Chondrocyte (in vitro differentiated cells): ENCODE measurements at regions not wholly inside any gene's neighbourhood (a gene's known extent, or its start where the extent isn't known, plus 50 kb on each side); places are given as distances from the start of the nearest gene placed in this dataset.

Experiments
- DNase-seq: peaks from one replicate; pipeline ENCODE4 v3.0.0; 2021; ENCODE audit warnings: mixed read lengths, low spot score
- H3K27ac Mint-ChIP-seq: one replicate; pipeline ENCODE4 v1.8.0; 2021; ENCODE audit warnings: mild to moderate bottlenecking, moderate library complexity, mixed read lengths; ENCODE audit not compliant: unreplicated experiment
- H3K27me3 Mint-ChIP-seq: 2 replicates; pipeline ENCODE4 v1.8.0; 2021; ENCODE audit warnings: low read depth, mixed read lengths
- H3K36me3 Mint-ChIP-seq: 2 replicates; pipeline ENCODE4 v1.8.0; 2021; ENCODE audit warnings: low read depth, mixed read lengths
- H3K4me1 Mint-ChIP-seq: 2 replicates; pipeline ENCODE4 v1.8.0; 2021; ENCODE audit warnings: low read depth, mild to moderate bottlenecking, mixed read lengths
- H3K4me3 Mint-ChIP-seq: one replicate; pipeline ENCODE4 v1.8.0; 2021; ENCODE audit warnings: mild to moderate bottlenecking, moderate library complexity, mixed read lengths; ENCODE audit not compliant: unreplicated experiment
- H3K9me3 Mint-ChIP-seq: 2 replicates; pipeline ENCODE4 v1.8.0; 2021; ENCODE audit warnings: low read depth, mixed read lengths
- CTCF ChIP-seq: fragments of 200-600 bp; sonication (generic); IDR thresholded peaks from 2 replicates; pipeline ENCODE4 v1.5.0; 2021; ENCODE audit warnings: antibody characterized with exemption, mild to moderate bottlenecking, moderate library complexity

GRCh38 chr3:152516216-152516615 is 247.5 kb downstream of the MBNL1 start:
- Mint-ChIP-seq H3K4me3 (no peak overlapping the region), H3K4me1 (no peaks in the 10 kb centered on the region)

GRCh38 chr3:152517502-152517901 is 248.8 kb downstream of the MBNL1 start:
- Mint-ChIP-seq H3K27ac (no peak overlapping the region), H3K4me3 (no peak overlapping the region), H3K9me3 (no peaks in the 10 kb centered on the region), H3K36me3 (no peaks in the 10 kb centered on the region), H3K27me3 (no peaks in the 10 kb centered on the region), H3K4me1 (no peaks in the 10 kb centered on the region)
- no peak for DNase-seq
- no peak for TF ChIP-seq CTCF

More at GRCh38 chr3:152516216-152516615, 247.5 kb downstream of the MBNL1 start:
- Mint-ChIP-seq H3K27me3 (no peaks in the 10 kb centered on the region), H3K27ac (no peak overlapping the region), H3K9me3 (no peaks in the 10 kb centered on the region), H3K36me3 (no peaks in the 10 kb centered on the region)
- no peak for DNase-seq
- no peak for TF ChIP-seq CTCF

GRCh38 chr3:152518346-152518745 is 249.6 kb downstream of the MBNL1 start:
- H3K4me1 Mint-ChIP-seq: no peaks in the 10 kb centered on the region
- H3K36me3 Mint-ChIP-seq: no peaks in the 10 kb centered on the region
- no peak overlapping the region for H3K4me3 Mint-ChIP-seq
- H3K9me3 Mint-ChIP-seq: no peaks in the 10 kb centered on the region
- no peak for TF ChIP-seq CTCF
- H3K27ac Mint-ChIP-seq: no peak overlapping the region
- no peaks in the 10 kb centered on the region for H3K27me3 Mint-ChIP-seq
- no peak for DNase-seq

- Mint-ChIP-seq H3K4me1 (no peaks in the 10 kb centered on the region), H3K9me3 (no peaks in the 10 kb centered on the region), H3K4me3 (no peak overlapping the region), H3K27ac (no peak overlapping the region), H3K36me3 (no peaks in the 10 kb centered on the region), H3K27me3 (no peaks in the 10 kb centered on the region)
- no peak for TF ChIP-seq CTCF
- no peak for DNase-seq
Measured at GRCh38 chr3:152519376-152519775, 250.6 kb downstream of the MBNL1 start.

GRCh38 chr3:152522036-152522435 is 253.3 kb downstream of the MBNL1 start:
- H3K9me3 Mint-ChIP-seq: no peaks in the 10 kb centered on the region
- no peak for DNase-seq
- no peaks in the 10 kb centered on the region for H3K36me3 Mint-ChIP-seq
- TF ChIP-seq CTCF: no peak
- H3K4me1 Mint-ChIP-seq: no peaks in the 10 kb centered on the region
- no peak overlapping the region for H3K27ac Mint-ChIP-seq
- no peaks in the 10 kb centered on the region for H3K27me3 Mint-ChIP-seq
- H3K4me3 Mint-ChIP-seq: no peak overlapping the region
